Mesendoderm (in vitro differentiated cells): ENCODE measurements at regions not wholly inside any gene's neighbourhood (a gene's known extent, or its start where the extent isn't known, plus 50 kb on each side); places are given as distances from the start of the nearest gene placed in this dataset.

ENCODE experiments used
- DNase-seq: peaks from one replicate; pipeline ENCODE4 v3.0.0; 2013
- H2AK5ac ChIP-seq: 2 replicates; pipeline ENCODE4 v1.6.1; 2013; ENCODE audit warnings: low read length, inconsistent platforms
- H2BK120ac ChIP-seq: 2 replicates; pipeline ENCODE4 v1.6.1; 2013; ENCODE audit warnings: low read depth, mild to moderate bottlenecking, low read length, moderate library complexity, mixed read lengths
- H2BK15ac ChIP-seq: replicated peaks from 2 replicates; pipeline ENCODE4 v1.6.1; 2013; ENCODE audit warnings: low read depth, mild to moderate bottlenecking, moderate library complexity
- H2BK5ac ChIP-seq: 2 replicates; pipeline ENCODE4 v1.6.1; 2013; ENCODE audit warnings: low read length, inconsistent platforms
- H3K18ac ChIP-seq: 2 replicates; pipeline ENCODE4 v1.6.1; 2013; ENCODE audit warnings: mild to moderate bottlenecking, low read length, mixed read lengths
- H3K23ac ChIP-seq: one replicate; pipeline ENCODE4 v1.6.1; 2013; ENCODE audit warnings: low read length
- H3K27ac ChIP-seq: 2 replicates; pipeline ENCODE4 v1.5.1; 2013; ENCODE audit warnings: low read depth, mild to moderate bottlenecking, inconsistent platforms, low read length, moderate library complexity
- H3K27me3 ChIP-seq: 2 replicates; pipeline ENCODE4 v1.6.1; 2013; ENCODE audit warnings: low read length, control low read depth, mild to moderate bottlenecking, inconsistent platforms; ENCODE audit not compliant: insufficient read depth, poor library complexity
- H3K36me3 ChIP-seq: 2 replicates; pipeline ENCODE4 v1.6.1; 2013; ENCODE audit warnings: low read length, inconsistent platforms; ENCODE audit not compliant: control insufficient read depth, insufficient read depth
- H3K4ac ChIP-seq: one replicate; pipeline ENCODE4 v1.6.1; 2013; ENCODE audit warnings: low read depth, mild to moderate bottlenecking, low read length, moderate library complexity
- H3K4me1 ChIP-seq: 2 replicates; pipeline ENCODE4 v1.6.1; 2013; ENCODE audit warnings: low read depth, low read length, inconsistent platforms; ENCODE audit not compliant: control insufficient read depth
- H3K4me2 ChIP-seq: 2 replicates; pipeline ENCODE4 v1.6.1; 2013; ENCODE audit warnings: low read length
- H3K4me3 ChIP-seq: 2 replicates; pipeline ENCODE4 v1.5.1; 2013; ENCODE audit warnings: mild to moderate bottlenecking, low read length
- H3K56ac ChIP-seq: one replicate; pipeline ENCODE4 v1.6.1; 2013; ENCODE audit warnings: low read length
- H3K79me1 ChIP-seq: 2 replicates; pipeline ENCODE4 v1.6.1; 2013; ENCODE audit warnings: low read length, inconsistent platforms
- H3K79me2 ChIP-seq: 2 replicates; pipeline ENCODE4 v1.6.1; 2013; ENCODE audit warnings: mild to moderate bottlenecking, low read length; ENCODE audit not compliant: control insufficient read depth, insufficient read depth
- H3K9ac ChIP-seq: 2 replicates; pipeline ENCODE4 v1.6.1; 2013; ENCODE audit warnings: low read length, inconsistent platforms
- H4K5ac ChIP-seq: one replicate; pipeline ENCODE4 v1.6.1; 2013; ENCODE audit warnings: low read length
- H4K8ac ChIP-seq: one replicate; pipeline ENCODE4 v1.6.1; 2013; ENCODE audit warnings: low read depth, mild to moderate bottlenecking, control low read depth, low read length, moderate library complexity
- WGBS: extraction: QIAGEN DNeasy Blood & Tissue Kit; methylation state at CpG from one replicate; pipeline ENCODE4 v1.1.7; 2013; ENCODE audit warnings: low lambda C conversion rate, missing lambda C conversion rate; ENCODE audit not compliant: insufficient coverage; ENCODE audit errors: extremely low coverage; 5-methylcytosine and 5-hydroxymethylcytosine counted together

DNA sequence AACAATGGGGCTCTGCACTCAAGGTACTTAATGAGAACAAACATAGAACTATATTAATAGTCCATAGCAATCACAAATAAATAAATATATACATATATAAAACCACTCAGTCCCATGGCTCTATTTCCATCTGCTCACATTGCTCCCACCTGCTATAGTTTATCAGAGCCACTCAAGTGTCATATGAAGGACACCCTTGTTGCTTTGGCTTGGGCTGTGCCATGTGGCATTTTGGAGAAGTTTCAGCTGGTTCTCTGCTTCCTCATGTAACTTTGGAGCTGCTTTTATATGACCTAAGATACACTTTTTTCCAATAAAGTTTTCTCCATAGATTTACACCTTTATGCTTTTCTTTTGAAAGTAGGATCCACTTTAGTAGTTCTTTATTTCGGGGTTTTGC, 126.4 kb downstream of the KCNJ2 start:
- Histone ChIP-seq H2BK120ac (no peak overlapping the region), H3K36me3 (no peaks in the 10 kb centered on the region), H3K56ac (no peak overlapping the region)

DNA sequence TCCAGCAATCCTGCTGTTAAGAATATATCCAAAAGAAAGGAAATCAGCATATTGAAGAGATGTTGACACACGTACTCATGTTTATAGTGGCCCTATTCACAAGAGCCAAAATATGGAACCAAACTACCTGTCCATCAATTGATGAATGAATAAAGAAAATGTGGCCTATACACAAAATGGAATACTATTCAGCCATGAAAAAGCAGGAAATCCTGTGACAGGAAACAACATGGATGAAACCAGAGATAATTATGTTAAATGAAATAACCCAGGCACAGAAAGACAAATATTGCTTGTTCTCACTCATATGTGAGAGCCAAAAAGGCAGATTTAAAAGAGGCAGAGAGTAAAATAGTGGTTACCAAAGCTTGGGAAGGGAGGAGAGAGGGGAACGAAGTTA, 127.1 kb downstream of the KCNJ2 start:
- no peak overlapping the region for H3K56ac ChIP-seq
- no peak overlapping the region for H4K8ac ChIP-seq
- no peak overlapping the region for H3K18ac ChIP-seq
- no peaks in the 10 kb centered on the region for H3K79me1 ChIP-seq
- no peaks in the 10 kb centered on the region for H3K27me3 ChIP-seq
- H3K9ac ChIP-seq: no peak overlapping the region
- H3K79me2 ChIP-seq: no peaks in the 10 kb centered on the region
- H3K36me3 ChIP-seq: no peaks in the 10 kb centered on the region
- no peak overlapping the region for H3K4me2 ChIP-seq
- no peak overlapping the region for H2BK5ac ChIP-seq
- no peak overlapping the region for H4K5ac ChIP-seq
- no peak overlapping the region for H3K27ac ChIP-seq
- H3K4me1 ChIP-seq: no peaks in the 10 kb centered on the region
- H3K4me3 ChIP-seq: no peak overlapping the region
- no peak for DNase-seq
- no peak overlapping the region for H2BK15ac ChIP-seq
- no CpG with 5 or more reads among the region's 2 CpGs for WGBS
- H2AK5ac ChIP-seq: no peak overlapping the region
- no peak overlapping the region for H3K23ac ChIP-seq
- H2BK120ac ChIP-seq: no peak overlapping the region
- H3K4ac ChIP-seq: no peak overlapping the region

More for the DNA sequence above, 126.4 kb downstream of the KCNJ2 start:
- Histone ChIP-seq H2AK5ac (no peak overlapping the region), H4K8ac (no peak overlapping the region), H3K18ac (no peak overlapping the region), H4K5ac (no peak overlapping the region), H3K23ac (no peak overlapping the region), H3K79me2 (no peaks in the 10 kb centered on the region), H3K9ac (no peak overlapping the region), H3K4me3 (no peak overlapping the region), H3K27me3 (no peaks in the 10 kb centered on the region), H2BK5ac (no peak overlapping the region), H3K4me2 (no peak overlapping the region), H3K27ac (no peak overlapping the region), H3K79me1 (no peaks in the 10 kb centered on the region), H2BK15ac (no peak overlapping the region), H3K4ac (no peak overlapping the region), H3K4me1 (no peaks in the 10 kb centered on the region)
- DNase-seq: no peak
- no CpG with 5 or more reads among the region's 1 CpG for WGBS

DNA sequence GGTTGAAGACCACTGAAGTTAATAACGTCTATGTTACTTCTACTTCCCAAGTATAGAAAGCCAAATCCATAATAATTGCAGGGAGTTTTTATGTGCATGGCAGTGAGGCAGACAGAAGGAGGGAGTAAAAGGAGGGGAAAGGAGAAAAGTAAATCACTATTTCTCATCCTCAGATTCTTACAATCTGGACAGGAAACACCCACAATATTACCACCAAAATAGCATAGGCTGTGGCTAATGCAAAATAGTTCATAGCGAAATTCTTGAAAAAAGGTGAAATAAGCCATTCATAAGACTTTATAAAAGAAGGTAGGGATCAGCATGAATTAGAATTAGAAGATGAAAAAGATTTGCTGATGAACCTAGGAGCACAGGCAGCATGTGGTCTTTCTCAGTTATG, 128.1 kb downstream of the KCNJ2 start:
- WGBS: no CpG with 5 or more reads among the region's 2 CpGs
- Histone ChIP-seq H4K8ac (no peak overlapping the region), H3K18ac (no peak overlapping the region), H3K4me2 (no peak overlapping the region), H2BK15ac (no peak overlapping the region), H3K36me3 (no peaks in the 10 kb centered on the region), H3K4ac (no peak overlapping the region), H2AK5ac (no peak overlapping the region), H3K79me2 (no peaks in the 10 kb centered on the region), H3K56ac (no peak overlapping the region), H3K4me1 (no peaks in the 10 kb centered on the region), H3K79me1 (no peaks in the 10 kb centered on the region), H3K27ac (no peak overlapping the region), H3K9ac (no peak overlapping the region), H3K23ac (no peak overlapping the region), H3K27me3 (no peaks in the 10 kb centered on the region), H2BK5ac (no peak overlapping the region), H3K4me3 (no peak overlapping the region), H4K5ac (no peak overlapping the region), H2BK120ac (no peak overlapping the region)
- DNase-seq: no peak

DNA sequence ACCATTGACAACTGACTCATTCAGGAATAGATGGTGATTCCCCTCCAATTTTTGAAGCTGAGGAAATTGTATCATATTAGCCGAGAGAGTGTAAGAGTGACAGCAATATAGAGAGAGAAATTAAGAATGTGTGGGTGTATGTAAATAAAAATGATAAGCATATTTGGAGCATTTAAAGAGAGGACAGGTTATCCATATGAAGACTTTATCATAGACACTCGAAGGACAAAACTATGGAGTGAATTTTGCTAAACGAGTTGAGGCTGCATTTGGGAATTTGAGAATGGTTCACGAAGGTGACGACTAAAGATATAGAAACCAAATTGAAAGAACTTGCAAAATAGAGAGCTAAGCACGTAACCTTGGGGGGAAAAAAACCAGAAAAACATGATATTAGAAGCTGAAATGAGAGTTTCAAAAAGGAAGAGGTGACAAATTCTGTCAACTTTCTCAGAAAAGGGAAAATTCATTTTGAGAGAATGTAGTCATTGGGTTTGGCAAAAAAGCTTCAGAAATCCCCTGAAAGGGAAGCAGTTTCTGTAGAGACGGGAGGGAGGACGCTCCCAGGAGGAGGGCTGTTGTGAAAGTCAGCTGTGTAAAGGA, 129.7 kb downstream of the KCNJ2 start:
- no peak overlapping the region for H3K56ac ChIP-seq
- H3K18ac ChIP-seq: no peak overlapping the region
- no peak overlapping the region for H3K9ac ChIP-seq
- no peak overlapping the region for H3K23ac ChIP-seq
- no peaks in the 10 kb centered on the region for H3K79me2 ChIP-seq
- H3K27me3 ChIP-seq: no peaks in the 10 kb centered on the region
- H3K27ac ChIP-seq: no peak overlapping the region
- no peak overlapping the region for H4K5ac ChIP-seq
- no peak overlapping the region for H2BK5ac ChIP-seq
- H2BK15ac ChIP-seq: no peak overlapping the region
- no peak overlapping the region for H2AK5ac ChIP-seq
- H3K79me1 ChIP-seq: no peaks in the 10 kb centered on the region
- WGBS: 100% methylated on average over 1 of the region's 8 CpGs
- H3K36me3 ChIP-seq: no peaks in the 10 kb centered on the region
- no peak for DNase-seq
- H3K4ac ChIP-seq: no peak overlapping the region
- no peaks in the 10 kb centered on the region for H3K4me1 ChIP-seq
- H4K8ac ChIP-seq: no peak overlapping the region
- no peak overlapping the region for H3K4me3 ChIP-seq
- H2BK120ac ChIP-seq: no peak overlapping the region
- no peak overlapping the region for H3K4me2 ChIP-seq

DNA sequence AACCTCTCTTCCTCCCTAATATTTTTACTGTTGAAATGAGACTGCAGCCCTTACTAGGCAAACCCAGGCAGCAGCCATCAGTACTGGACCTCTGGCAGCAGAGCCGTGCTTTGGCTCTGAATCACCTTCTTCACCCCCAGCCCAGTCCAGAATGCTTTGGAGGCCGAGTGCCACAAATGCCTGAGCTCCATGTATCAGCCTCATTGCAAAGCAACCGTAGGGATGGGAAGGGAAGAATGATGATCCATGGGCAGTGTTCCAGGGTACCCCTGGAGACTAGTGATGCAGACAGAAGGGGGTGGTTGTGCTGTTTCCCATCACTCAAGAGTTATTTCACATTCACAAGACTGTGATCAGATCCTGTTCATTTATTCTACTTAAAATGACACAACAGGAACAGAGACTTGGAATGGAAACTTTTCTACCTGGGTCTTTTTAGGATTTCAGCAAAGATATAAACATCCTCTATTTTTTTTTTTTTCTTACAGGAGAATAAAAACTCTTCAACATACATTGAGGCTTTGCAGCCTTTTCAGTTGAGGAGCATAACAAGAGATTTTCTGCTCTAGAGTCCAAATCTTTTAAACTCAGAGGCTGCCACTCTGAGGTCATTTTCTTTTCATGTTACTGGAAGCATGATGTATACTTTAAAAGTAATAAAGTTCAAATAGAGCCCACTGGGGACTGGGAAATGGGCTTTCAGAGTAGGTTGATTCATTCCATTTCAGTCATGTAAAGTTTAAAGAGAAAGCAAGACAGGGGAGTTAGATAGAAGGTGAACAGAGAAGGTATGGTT, 138.3 kb downstream of the KCNJ2 start:
- no peak for DNase-seq
- Histone ChIP-seq H3K9ac (no peak overlapping the region), H3K4me3 (no peak overlapping the region), H3K18ac (no peak overlapping the region), H2BK120ac (no peak overlapping the region), H3K27ac (no peak overlapping the region), H3K27me3 (no peaks in the 10 kb centered on the region), H3K4me2 (no peak overlapping the region), H3K56ac (no peak overlapping the region), H4K8ac (no peak overlapping the region), H2BK15ac (no peak overlapping the region), H3K4me1 (no peaks in the 10 kb centered on the region), H3K36me3 (no peaks in the 10 kb centered on the region), H3K23ac (no peak overlapping the region), H3K79me2 (no peaks in the 10 kb centered on the region), H3K4ac (no peak overlapping the region), H2AK5ac (no peak overlapping the region), H4K5ac (no peak overlapping the region), H3K79me1 (no peaks in the 10 kb centered on the region), H2BK5ac (no peak overlapping the region)
- no CpG with 5 or more reads among the region's 3 CpGs for WGBS
